Neuronal stem cell (in vitro differentiated cells): ENCODE measurements at regions not wholly inside any gene's neighbourhood (a gene's known extent, or its start where the extent isn't known, plus 50 kb on each side); places are given as distances from the start of the nearest gene placed in this dataset. TPM values are rescaled to one million over a fixed set of nuclear protein-coding genes. Genes with fewer than 3 reads are reported as not detected.

ENCODE experiments used
- DNase-seq: peaks from one replicate; pipeline ENCODE4 v3.0.0-alpha.2; 2013; ENCODE audit warnings: low spot score
- H2AFZ ChIP-seq: one replicate; pipeline ENCODE4 v1.6.1; 2013; ENCODE audit warnings: mild to moderate bottlenecking, low read length, inconsistent platforms
- H2AK5ac ChIP-seq: 2 replicates; pipeline ENCODE4 v1.6.1; 2013; ENCODE audit warnings: low read depth, mild to moderate bottlenecking, inconsistent platforms, low read length, moderate library complexity, mixed read lengths
- H2BK120ac ChIP-seq: 2 replicates; pipeline ENCODE4 v1.6.1; 2013; ENCODE audit warnings: low read depth, mild to moderate bottlenecking, inconsistent platforms, low read length, moderate library complexity, mixed read lengths
- H2BK12ac ChIP-seq: one replicate; pipeline ENCODE4 v1.6.1; 2013; ENCODE audit warnings: low read length, inconsistent platforms
- H2BK15ac ChIP-seq: 2 replicates; pipeline ENCODE4 v1.6.1; 2013; ENCODE audit warnings: mild to moderate bottlenecking, low read length, inconsistent platforms, mixed read lengths
- H2BK5ac ChIP-seq: one replicate; pipeline ENCODE4 v1.6.1; 2013; ENCODE audit warnings: inconsistent platforms, mild to moderate bottlenecking, low read length, moderate library complexity
- H3K14ac ChIP-seq: one replicate; pipeline ENCODE4 v1.6.1; 2013; ENCODE audit warnings: low read length, inconsistent platforms
- H3K18ac ChIP-seq: 2 replicates; pipeline ENCODE4 v1.6.1; 2013; ENCODE audit warnings: low read length, inconsistent platforms
- H3K23ac ChIP-seq: 2 replicates; pipeline ENCODE4 v1.6.1; 2013; ENCODE audit warnings: low read depth, mild to moderate bottlenecking, mixed read lengths, low read length, inconsistent platforms; ENCODE audit not compliant: poor library complexity
- H3K27ac ChIP-seq: replicated peaks from 3 replicates; pipeline ENCODE4 v1.5.1; 2013; ENCODE audit warnings: low read length, inconsistent platforms
- H3K27me3 ChIP-seq, 3 experiments: 2 replicates each; pipeline ENCODE4 v1.6.1; 2013; ENCODE audit warnings: low read length in 3 of 3, mild to moderate bottlenecking in 2 of 3, inconsistent platforms in 1 of 3, low read depth in 1 of 3, mixed read lengths in 1 of 3, moderate library complexity in 1 of 3; ENCODE audit not compliant: control insufficient read depth in 3 of 3, insufficient read depth in 3 of 3
- H3K36me3 ChIP-seq, 2 donors: replicated peaks in 1 of 2; 2 replicates each; pipeline ENCODE4 v1.6.1; 2013; ENCODE audit warnings: low read length in 2 of 2; ENCODE audit not compliant: control insufficient read depth in 2 of 2, insufficient read depth in 2 of 2
- H3K4ac ChIP-seq: 2 replicates; pipeline ENCODE4 v1.6.1; 2013; ENCODE audit warnings: inconsistent platforms, mild to moderate bottlenecking, low read length, moderate library complexity
- H3K4me1 ChIP-seq, 2 donors: 1 replicate in 1 of 2; 2 replicates in 1 of 2; pipeline ENCODE4 v1.6.1; 2013; ENCODE audit warnings: low read length in 2 of 2, low read depth in 1 of 2; ENCODE audit not compliant: control insufficient read depth in 2 of 2, insufficient read depth in 1 of 2
- H3K4me2 ChIP-seq: one replicate; pipeline ENCODE4 v1.6.1; 2013; ENCODE audit warnings: mild to moderate bottlenecking, low read length, inconsistent platforms; ENCODE audit not compliant: insufficient read depth, poor library complexity, severe bottlenecking
- H3K4me3 ChIP-seq, 2 donors: 2 replicates each; pipeline ENCODE4 v1.5.1; 2013; ENCODE audit warnings: low read length in 2 of 2, mild to moderate bottlenecking in 2 of 2, inconsistent platforms in 1 of 2, moderate library complexity in 1 of 2
- H3K79me1 ChIP-seq: one replicate; pipeline ENCODE4 v1.6.1; 2013; ENCODE audit warnings: low read depth, mild to moderate bottlenecking, inconsistent platforms, low read length, moderate library complexity
- H3K9ac ChIP-seq: one replicate; pipeline ENCODE4 v1.6.1; 2013; ENCODE audit warnings: mild to moderate bottlenecking, low read depth, low read length, inconsistent platforms; ENCODE audit not compliant: poor library complexity
- H3K9me3 ChIP-seq, 2 donors: replicated peaks in 1 of 2; 2 replicates each; pipeline versions ENCODE3 to v1.6.1; 2013; ENCODE audit warnings: low read length in 2 of 2, mild to moderate bottlenecking in 2 of 2, inconsistent platforms in 1 of 2, low read depth in 1 of 2, mixed read lengths in 1 of 2, moderate library complexity in 1 of 2; ENCODE audit not compliant: control insufficient read depth in 2 of 2, insufficient read depth in 1 of 2
- H4K8ac ChIP-seq: one replicate; pipeline ENCODE4 v1.6.1; 2013; ENCODE audit warnings: low read depth, mild to moderate bottlenecking, inconsistent platforms, low read length, moderate library complexity
- H4K91ac ChIP-seq: one replicate; pipeline ENCODE4 v1.6.1; 2013; ENCODE audit warnings: low read length, low read depth, mild to moderate bottlenecking, inconsistent platforms; ENCODE audit not compliant: poor library complexity
- WGBS, 2 donors: extraction: QIAGEN DNeasy Blood & Tissue Kit; methylation state at CpG; one replicate each; pipeline ENCODE4 v1.1.7; 2013; ENCODE audit warnings: missing lambda C conversion rate in 2 of 2, mixed read lengths in 1 of 2; ENCODE audit not compliant: insufficient read length in 2 of 2, insufficient replicate concordance in 1 of 2; ENCODE audit errors: extremely low coverage in 2 of 2; 5-methylcytosine and 5-hydroxymethylcytosine counted together
- small RNA-seq: library from polyadenylated mRNA; stranded (forward); fragments of <200 nt; extraction: miRNeasy Mini kit (QIAGEN cat#:217004); gene quantifications from one replicate; pipeline ENCODE3, GENCODE V24; 2013; ENCODE audit not compliant: insufficient read depth

DNA sequence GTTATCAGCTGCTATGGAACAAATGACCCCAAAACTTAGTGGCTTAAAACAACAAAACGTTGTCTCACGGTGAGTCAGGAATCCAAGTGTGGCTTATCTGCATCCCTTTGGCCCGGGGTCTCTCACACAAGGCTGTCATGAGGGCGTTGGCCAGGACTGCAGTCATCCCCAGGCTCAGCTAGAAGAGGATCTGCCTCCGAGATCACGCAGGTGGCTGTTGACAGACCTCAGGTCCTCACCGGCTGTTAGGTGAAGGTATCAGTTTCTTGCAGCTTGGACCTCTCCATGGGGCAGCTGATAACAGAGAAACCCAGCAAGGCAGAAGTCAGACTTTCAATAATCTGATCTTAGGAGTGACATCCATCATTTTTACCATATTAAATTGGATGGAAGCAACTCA is 52.7 kb upstream of the SYT6 start:
- H2BK5ac ChIP-seq: no peak overlapping the region
- peaks cover 0 to 3% of the 10 kb centered on the region in 2 donors for H3K4me1 ChIP-seq
- H4K91ac ChIP-seq: no peak overlapping the region
- no peak overlapping the region for H3K23ac ChIP-seq
- no peaks in the 10 kb centered on the region for H3K27me3 ChIP-seq
- no peak overlapping the region for H3K4me3 ChIP-seq
- H3K4me2 ChIP-seq: no peak overlapping the region
- no peak overlapping the region for H2AK5ac ChIP-seq
- no peak overlapping the region for H3K4ac ChIP-seq
- H4K8ac ChIP-seq: no peak overlapping the region
- no peak overlapping the region for H3K9ac ChIP-seq
- no peak overlapping the region for H3K18ac ChIP-seq
- H3K27ac ChIP-seq: no peak overlapping the region
- H2BK15ac ChIP-seq: no peak overlapping the region
- no CpG with 5 or more reads among the region's 7 CpGs for WGBS, 2 donors
- DNase-seq: no peak
- H2AFZ ChIP-seq: no peak overlapping the region
- no peaks in the 10 kb centered on the region for H3K9me3 ChIP-seq
- H2BK12ac ChIP-seq: no peak overlapping the region
- H2BK120ac ChIP-seq: no peak overlapping the region
- no peak overlapping the region for H3K14ac ChIP-seq
- H3K36me3 ChIP-seq: no peaks in the 10 kb centered on the region
- no peaks in the 10 kb centered on the region for H3K79me1 ChIP-seq

DNA sequence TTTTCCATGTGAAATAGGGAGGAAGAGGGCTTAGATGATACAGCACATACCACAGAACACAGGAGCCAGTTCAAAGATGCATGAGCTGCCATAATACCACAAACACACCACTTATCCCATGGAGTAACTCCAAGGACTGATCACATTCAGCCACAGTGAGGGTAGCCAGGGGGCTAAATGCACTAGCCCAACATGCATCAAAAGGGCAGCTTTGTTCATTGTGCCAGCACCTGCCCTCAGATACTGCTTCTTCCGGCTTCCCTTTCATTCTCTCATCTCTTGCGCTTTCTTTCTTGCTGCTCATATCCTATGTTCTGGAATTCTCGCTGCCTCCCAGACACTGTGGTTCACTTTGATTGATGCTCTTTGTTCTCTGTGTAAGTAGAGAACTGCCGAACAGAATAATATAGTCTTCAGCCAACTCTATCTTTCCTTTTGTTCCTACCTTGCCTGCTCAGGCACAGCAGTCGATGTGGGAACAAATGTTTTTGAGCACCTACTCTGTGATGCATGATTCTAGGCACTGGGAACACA is 50.0 kb upstream of the SYT6 start:
- WGBS, 2 donors: no CpG with 5 or more reads among the region's 5 CpGs
- H3K27ac ChIP-seq: no peak overlapping the region
- no peaks in the 10 kb centered on the region for H3K27me3 ChIP-seq

More for the DNA sequence above, 50.0 kb upstream of the SYT6 start:
- no peaks in the 10 kb centered on the region for H3K36me3 ChIP-seq
- no peak overlapping the region for H3K9ac ChIP-seq
- peaks cover 0 to 3% of the 10 kb centered on the region in 2 donors for H3K4me1 ChIP-seq
- H3K18ac ChIP-seq: no peak overlapping the region
- no peak overlapping the region for H4K8ac ChIP-seq
- H2BK12ac ChIP-seq: no peak overlapping the region
- no peak overlapping the region for H4K91ac ChIP-seq
- no peak for DNase-seq
- H2AFZ ChIP-seq: no peak overlapping the region
- H2BK5ac ChIP-seq: no peak overlapping the region
- H3K4ac ChIP-seq: no peak overlapping the region
- H3K14ac ChIP-seq: no peak overlapping the region
- H2BK120ac ChIP-seq: no peak overlapping the region
- H3K23ac ChIP-seq: no peak overlapping the region
- H2BK15ac ChIP-seq: no peak overlapping the region
- no peak overlapping the region for H3K4me2 ChIP-seq
- H2AK5ac ChIP-seq: no peak overlapping the region
- no peaks in the 10 kb centered on the region for H3K79me1 ChIP-seq
- H3K4me3 ChIP-seq: no peak overlapping the region
- no peaks in the 10 kb centered on the region for H3K9me3 ChIP-seq

Small RNA genes lying in the stretch of these regions (small RNA-seq; reads per million reads assigned to genes)
- gene MRPL57P1: not detected
